K562 (cell line): ENCODE measurements at regions not wholly inside any gene's neighbourhood (a gene's known extent, or its start where the extent isn't known, plus 50 kb on each side); places are given as distances from the start of the nearest gene placed in this dataset.

Experiments
- ATAC-seq: fragments of 200-7000 bp; cut with Tn5 transposase; 3 replicates; pipeline ENCODE4 v1.9.1; 2020; ENCODE audit warnings: moderate library complexity
- BruUV-seq: library from RNA; stranded (reverse); fragments of 400-500 nt; replicated peaks from 2 replicates; lab custom pipeline; 2021; lab: Mats Ljungman, UMichigan
- CTCF ChIA-PET: fragments of 300-600 bp; formaldehyde crosslinking; extraction: SDS; loops from one replicate; lab custom pipeline; 2021; ENCODE audit warnings: low intra/inter-chr PET ratio; lab: Yijun Ruan, JAX
- POLR2A ChIA-PET: fragments of 300-600, 350-650 bp; sonication (Branson Sonifier 250); formaldehyde crosslinking; extraction: SDS; loops from one replicate; lab custom pipeline; 2021; ENCODE audit warnings: antibody characterized with exemption, inconsistent platforms; lab: Yijun Ruan, JAX
- DNase-seq, 4 experiments: peaks; one replicate each; pipeline versions ENCODE4 v3.0.0 to v3.0.0-alpha.2; 2011 to 2018; ENCODE audit warnings: low spot score in 3 of 4, mixed read lengths in 3 of 4; ENCODE audit errors: extremely low read depth in 1 of 4
- FAIRE-seq: peaks from 2 replicates; lab custom pipeline; 2011; peaks lifted over from hg19 to GRCh38; lab: Jason Lieb, UNC
- H2AFZ ChIP-seq: 2 replicates; pipeline ENCODE4 v1.6.0; 2011; ENCODE audit warnings: low read depth, low read length, control low read depth, inconsistent platforms
- H3K27ac ChIP-seq: fragments of 200-600 bp; 3 replicates; pipeline ENCODE4 v1.8.0; 2011; ENCODE audit warnings: low read depth, mild to moderate bottlenecking, control low read depth, inconsistent platforms, low read length, moderate library complexity, mixed read lengths; ENCODE audit errors: extremely low read depth
- H3K27me3 ChIP-seq, 2 experiments: fragments of 300-600 bp in 1 of 2; 2 replicates in 1 of 2; 3 replicates in 1 of 2; pipeline versions ENCODE4 v1.6.0 to v1.8.0; 2011; ENCODE audit warnings: inconsistent platforms in 2 of 2, low read length in 2 of 2, mild to moderate bottlenecking in 1 of 2, mixed read lengths in 1 of 2, moderate library complexity in 1 of 2; ENCODE audit not compliant: control insufficient read depth in 2 of 2, insufficient read depth in 2 of 2
- H3K36me3 ChIP-seq: fragments of 300-600 bp; 3 replicates; pipeline ENCODE4 v1.8.0; 2011; ENCODE audit warnings: mild to moderate bottlenecking, low read length, inconsistent platforms; ENCODE audit not compliant: control insufficient read depth, insufficient read depth
- H3K4me1 ChIP-seq, 2 experiments: fragments of 200-600 bp in 1 of 2; replicated peaks in 1 of 2; 2 replicates in 1 of 2; 3 replicates in 1 of 2; pipeline versions ENCODE4 v1.5.1 to v1.8.0; 2011; ENCODE audit warnings: inconsistent platforms in 2 of 2, low read length in 2 of 2, mild to moderate bottlenecking in 1 of 2, mixed read lengths in 1 of 2, moderate library complexity in 1 of 2; ENCODE audit not compliant: control insufficient read depth in 2 of 2, insufficient read depth in 2 of 2
- H3K4me2 ChIP-seq: 2 replicates; pipeline ENCODE4 v1.6.1; 2011; ENCODE audit warnings: low read length, control low read depth, inconsistent platforms, mixed read lengths; ENCODE audit not compliant: insufficient read depth
- H3K4me3 ChIP-seq: fragments of 200-600 bp; sonication (generic), shearing (Covaris generic); 2 replicates; pipeline ENCODE4 v1.5.1; 2016; ENCODE audit warnings: control low read depth, inconsistent platforms
- H3K79me2 ChIP-seq: fragments of 200-600 bp; 3 replicates; pipeline ENCODE4 v1.8.0; 2011; ENCODE audit warnings: low read length, inconsistent platforms; ENCODE audit not compliant: control insufficient read depth, insufficient read depth
- H3K9ac ChIP-seq, 2 experiments: 2 replicates each; pipeline versions ENCODE4 v1.6.0 to v1.6.1; 2011; ENCODE audit warnings: low read depth in 2 of 2, low read length in 2 of 2, control low read depth in 1 of 2, inconsistent platforms in 1 of 2, mild to moderate bottlenecking in 1 of 2, mixed read lengths in 1 of 2; ENCODE audit not compliant: insufficient read depth in 1 of 2
- H3K9me1 ChIP-seq: one replicate; pipeline ENCODE4 v1.6.0; 2011; ENCODE audit warnings: inconsistent platforms, mild to moderate bottlenecking, low read length, moderate library complexity; ENCODE audit not compliant: control insufficient read depth, insufficient read depth
- H3K9me3 ChIP-seq: replicated peaks from 2 replicates; pipeline ENCODE4 v1.5.1; 2011; ENCODE audit warnings: low read depth, low read length, inconsistent platforms; ENCODE audit not compliant: control insufficient read depth, insufficient read depth
- H4K20me1 ChIP-seq: replicated peaks from 2 replicates; pipeline ENCODE4 v1.6.1; 2011; ENCODE audit warnings: low read length, inconsistent platforms, mixed read lengths; ENCODE audit not compliant: control insufficient read depth, insufficient read depth
- CC2D1A ChIP-seq: fragments of 450-650 bp; IDR thresholded peaks from 2 replicates; pipeline ENCODE4 v1.6.1; 2017; ENCODE audit warnings: mild to moderate bottlenecking
- CXXC5 ChIP-seq: fragments of 250-450 bp; sonication (Bioruptor Pico); IDR thresholded peaks from 2 replicates; pipeline ENCODE4 v1.8.0; 2022; ENCODE audit warnings: inconsistent platforms, mild to moderate bottlenecking, moderate library complexity
- ESRRA ChIP-seq: fragments of 450-650 bp; IDR thresholded peaks from 2 replicates; pipeline ENCODE4 v1.6.1; 2014; ENCODE audit warnings: low read depth, mild to moderate bottlenecking, moderate library complexity, borderline replicate concordance
- GABPA ChIP-seq: fragments of 200-800 bp; sonication (Bioruptor generic); conservative IDR thresholded peaks from 2 replicates; pipeline ENCODE4 v1.6.1; 2016; ENCODE audit warnings: low read depth, missing genetic modification characterization, missing compliant biosample characterization
- MEF2A ChIP-seq: IDR thresholded peaks from 2 replicates; pipeline ENCODE4 v1.6.1; 2011; ENCODE audit warnings: low read depth, mild to moderate bottlenecking, low read length, moderate library complexity; ENCODE audit not compliant: control insufficient read depth
- PTRF ChIP-seq: fragments of 450-650 bp; IDR thresholded peaks from 2 replicates; pipeline ENCODE4 v1.6.1; 2016; ENCODE audit warnings: mild to moderate bottlenecking, missing genetic modification characterization, missing compliant biosample characterization
- SRSF1 ChIP-seq: fragments of 200-400 bp; formaldehyde crosslinking; IDR thresholded peaks from 2 replicates; pipeline ENCODE4 v1.6.1; 2017; ENCODE audit warnings: mild to moderate bottlenecking, low read depth, low read length, moderate library complexity
- ZFX ChIP-seq: sonication (generic); formaldehyde crosslinking; IDR thresholded peaks from 2 replicates; pipeline ENCODE4 v1.8.0; 2022; ENCODE audit warnings: mild to moderate bottlenecking, missing genetic modification reagents, moderate library complexity
- ZNF239 ChIP-seq: fragments of 250-450 bp; sonication (Bioruptor Pico); IDR thresholded peaks from 2 replicates; pipeline ENCODE4 v1.4.0; 2020; ENCODE audit warnings: mild to moderate bottlenecking
- in situ Hi-C: fragments of 300-500 bp; cut with MboI; formaldehyde crosslinking; loops from 4 replicates; pipeline ENCODE4 v1.15.0; 2018; ENCODE audit warnings: inconsistent platforms, mixed read lengths
- intact Hi-C: fragments of 100-400 bp; cut with micrococcal nuclease; formaldehyde crosslinking; loops from 2 replicates; pipeline ENCODE4 v1.14.2; 2022
- TF ChIP-seq, protein P1 (sequence below): IDR thresholded peaks from 3 replicates; pipeline ENCODE4 v1.6.1; 2011; ENCODE audit warnings: borderline replicate concordance, mild to moderate bottlenecking; ENCODE audit not compliant: insufficient read length, insufficient read depth
- TF ChIP-seq, protein P2 (sequence below): fragments of 450-650 bp; formaldehyde crosslinking; IDR thresholded peaks from 2 replicates; pipeline ENCODE4 v1.4.0; 2020; ENCODE audit warnings: mild to moderate bottlenecking, moderate library complexity

DNA sequence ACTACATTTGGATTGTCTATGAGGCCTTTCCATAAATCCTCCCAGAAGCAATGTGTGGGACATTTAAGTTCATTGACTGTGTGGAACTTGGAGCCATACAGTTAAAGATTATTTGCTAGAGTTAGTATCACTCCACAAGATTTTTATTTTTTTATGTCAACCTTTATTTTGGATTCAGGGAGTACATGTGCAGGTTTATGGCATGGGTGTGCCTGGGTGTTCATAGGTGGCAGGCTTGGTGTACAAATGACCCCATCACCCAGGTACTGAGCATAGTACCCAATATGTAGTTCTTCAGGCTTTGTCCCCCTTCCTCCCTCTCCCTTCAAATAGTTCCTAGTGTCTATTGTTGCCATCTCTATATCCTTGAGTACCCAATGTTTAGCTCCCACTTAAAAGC is 199.8 kb upstream of the ZFP42 start:
- no peak for FAIRE-seq
- in situ Hi-C loops, result no loop called here
- no peak overlapping the region for H3K4me2 ChIP-seq
- H3K9me1 ChIP-seq, result no peaks in the 10 kb centered on the region
- TF ChIP-seq GABPA (tag) (no peak), SRSF1 (no peak), MEF2A (no peak), ZNF239 (CRISPR knock-in tag) (no peak), CC2D1A (no peak), ESRRA (no peak), ZFX (CRISPR knock-in tag) (no peak), CXXC5 (CRISPR knock-in tag) (no peak), PTRF (tag) (no peak)
- TF ChIP-seq, protein P1, sequence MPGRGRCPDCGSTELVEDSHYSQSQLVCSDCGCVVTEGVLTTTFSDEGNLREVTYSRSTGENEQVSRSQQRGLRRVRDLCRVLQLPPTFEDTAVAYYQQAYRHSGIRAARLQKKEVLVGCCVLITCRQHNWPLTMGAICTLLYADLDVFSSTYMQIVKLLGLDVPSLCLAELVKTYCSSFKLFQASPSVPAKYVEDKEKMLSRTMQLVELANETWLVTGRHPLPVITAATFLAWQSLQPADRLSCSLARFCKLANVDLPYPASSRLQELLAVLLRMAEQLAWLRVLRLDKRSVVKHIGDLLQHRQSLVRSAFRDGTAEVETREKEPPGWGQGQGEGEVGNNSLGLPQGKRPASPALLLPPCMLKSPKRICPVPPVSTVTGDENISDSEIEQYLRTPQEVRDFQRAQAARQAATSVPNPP, result no peak
- TF ChIP-seq, protein P2, sequence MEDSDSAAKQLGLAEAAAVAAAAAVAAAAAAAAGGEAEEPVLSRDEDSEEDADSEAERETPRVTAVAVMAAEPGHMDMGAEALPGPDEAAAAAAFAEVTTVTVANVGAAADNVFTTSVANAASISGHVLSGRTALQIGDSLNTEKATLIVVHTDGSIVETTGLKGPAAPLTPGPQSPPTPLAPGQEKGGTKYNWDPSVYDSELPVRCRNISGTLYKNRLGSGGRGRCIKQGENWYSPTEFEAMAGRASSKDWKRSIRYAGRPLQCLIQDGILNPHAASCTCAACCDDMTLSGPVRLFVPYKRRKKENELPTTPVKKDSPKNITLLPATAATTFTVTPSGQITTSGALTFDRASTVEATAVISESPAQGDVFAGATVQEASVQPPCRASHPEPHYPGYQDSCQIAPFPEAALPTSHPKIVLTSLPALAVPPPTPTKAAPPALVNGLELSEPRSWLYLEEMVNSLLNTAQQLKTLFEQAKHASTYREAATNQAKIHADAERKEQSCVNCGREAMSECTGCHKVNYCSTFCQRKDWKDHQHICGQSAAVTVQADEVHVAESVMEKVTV (CRISPR knock-in tag), result no peak
- no peaks in the 10 kb centered on the region for H3K36me3 ChIP-seq
- no peaks in the 10 kb centered on the region; the same call in 1 of the 2 replicates for H3K9me3 ChIP-seq
- H3K9ac ChIP-seq, result no peak overlapping the region
- H3K79me2 ChIP-seq, result no peaks in the 10 kb centered on the region
- H3K4me3 ChIP-seq, result no peak overlapping the region
- H3K27me3 ChIP-seq, result no peaks in the 10 kb centered on the region
- H3K27ac ChIP-seq, result no peak overlapping the region
- ATAC-seq, result no peak
- ChIA-PET POLR2A (no interaction called here), CTCF (no interaction called here)
- no peaks in the 10 kb centered on the region for H3K4me1 ChIP-seq
- H4K20me1 ChIP-seq, result no peaks in the 10 kb centered on the region
- intact Hi-C loops, result no loop called here
- no TSS peak for BruUV-seq
- no peak overlapping the region for H2AFZ ChIP-seq
- no peak for DNase-seq
